Activated T-helper 2 cell treated with anti-CD3 and anti-CD28 coated beads, Interferon-gamma antibody, Interleukin-2, Interleukin-4, amounts not matched to agents 10 μg/mL and 5 μg/mL and 100 μg/mL, durations not matched to agents 14 hours and 24 hours and 36 hours (primary cell): ENCODE measurements at regions not wholly inside any gene's neighbourhood (a gene's known extent, or its start where the extent isn't known, plus 50 kb on each side); places are given as distances from the start of the nearest gene placed in this dataset.

Experiments
- DNase-seq: peaks from one replicate; pipeline ENCODE4 v3.0.0; 2021; ENCODE audit warnings: low spot score
- H3K27ac Mint-ChIP-seq: one replicate; pipeline ENCODE4 v1.8.0; 2021; ENCODE audit warnings: mixed read lengths
- H3K27me3 Mint-ChIP-seq: one replicate; pipeline ENCODE4 v1.8.0; 2021; ENCODE audit warnings: low read depth, mixed read lengths
- H3K36me3 Mint-ChIP-seq: one replicate; pipeline ENCODE4 v1.8.0; 2021; ENCODE audit warnings: low read depth, mixed read lengths
- H3K4me1 Mint-ChIP-seq: one replicate; pipeline ENCODE4 v1.8.0; 2021; ENCODE audit warnings: low read depth, mixed read lengths
- H3K4me3 Mint-ChIP-seq: one replicate; pipeline ENCODE4 v1.8.0; 2021; ENCODE audit warnings: low read depth, mild to moderate bottlenecking, moderate library complexity, mixed read lengths
- H3K9me3 Mint-ChIP-seq: one replicate; pipeline ENCODE4 v1.8.0; 2021; ENCODE audit warnings: mixed read lengths
- intact Hi-C: fragments of 100-400 bp; cut with micrococcal nuclease; formaldehyde crosslinking; loops from one replicate; pipeline ENCODE4 v1.15.1; 2023

DNA sequence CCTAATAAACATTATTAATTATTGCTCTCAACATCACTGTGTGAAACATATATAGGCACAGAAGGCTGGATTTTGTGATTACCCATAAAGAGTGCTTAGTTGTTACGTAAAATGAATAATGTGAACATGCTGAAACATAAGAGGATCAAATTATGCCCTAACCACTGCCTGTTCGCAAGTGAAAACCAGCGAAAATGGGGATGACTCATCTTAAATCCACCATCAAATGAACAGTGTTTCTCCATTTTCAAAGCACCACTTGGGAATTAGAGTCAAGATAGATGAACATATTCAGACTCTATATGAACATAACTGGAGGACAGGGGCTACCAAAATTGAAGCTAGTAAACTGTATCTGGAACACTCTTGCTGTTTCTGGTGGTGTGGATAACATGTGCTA is 386.2 kb downstream of the HHIPL2 start:
- Mint-ChIP-seq H3K4me1 (no peaks in the 10 kb centered on the region), H3K36me3 (no peaks in the 10 kb centered on the region), H3K4me3 (no peak overlapping the region), H3K27ac (no peak overlapping the region), H3K9me3 (no peaks in the 10 kb centered on the region), H3K27me3 (no peaks in the 10 kb centered on the region)
- intact Hi-C loops = no loop called here
- DNase-seq = no peak

DNA sequence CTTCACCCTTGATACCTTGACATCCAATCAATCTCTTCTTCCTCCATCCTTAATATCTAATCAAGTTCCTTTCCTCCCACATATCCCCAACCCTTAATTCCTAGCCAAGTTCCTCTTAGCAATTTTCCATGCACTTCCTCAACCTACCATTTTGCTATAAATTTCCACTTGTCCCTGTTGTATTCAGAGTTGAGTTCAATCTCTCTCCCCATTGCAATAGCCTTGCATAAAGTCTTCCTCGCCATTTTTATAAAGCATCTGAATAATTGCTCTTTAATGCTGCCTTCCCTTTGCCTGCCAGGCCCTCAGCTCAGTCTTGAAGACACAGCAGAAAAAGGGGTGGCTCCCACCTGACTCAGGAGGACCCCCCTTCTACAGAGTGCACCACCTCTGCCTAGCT is 390.3 kb downstream of the HHIPL2 start:
- Mint-ChIP-seq H3K9me3 (no peaks in the 10 kb centered on the region), H3K27me3 (no peaks in the 10 kb centered on the region), H3K27ac (no peak overlapping the region), H3K36me3 (no peaks in the 10 kb centered on the region), H3K4me1 (no peaks in the 10 kb centered on the region), H3K4me3 (no peak overlapping the region)
- no peak for DNase-seq
- intact Hi-C loops = no loop called here

DNA sequence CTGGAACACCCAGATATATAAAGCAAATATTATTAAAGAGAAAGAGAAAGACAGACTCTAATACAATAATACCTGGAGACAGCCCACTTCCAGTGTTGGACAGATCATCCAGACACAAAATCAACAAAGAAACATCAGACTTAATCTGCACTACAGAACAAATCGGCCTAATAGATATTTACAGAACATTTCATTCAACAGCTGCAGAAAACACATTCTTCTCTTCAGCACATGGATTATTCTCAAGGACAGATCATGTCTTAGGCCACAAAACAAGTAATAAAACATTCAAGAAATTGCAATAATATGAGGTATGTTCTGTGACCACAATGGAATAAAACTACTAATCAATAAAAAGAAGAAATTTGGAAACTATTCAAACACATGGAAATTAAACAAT is 398.3 kb upstream of the DUSP10 start:
- peaks cover 5% of the 10 kb centered on the region for H3K9me3 Mint-ChIP-seq

DNA sequence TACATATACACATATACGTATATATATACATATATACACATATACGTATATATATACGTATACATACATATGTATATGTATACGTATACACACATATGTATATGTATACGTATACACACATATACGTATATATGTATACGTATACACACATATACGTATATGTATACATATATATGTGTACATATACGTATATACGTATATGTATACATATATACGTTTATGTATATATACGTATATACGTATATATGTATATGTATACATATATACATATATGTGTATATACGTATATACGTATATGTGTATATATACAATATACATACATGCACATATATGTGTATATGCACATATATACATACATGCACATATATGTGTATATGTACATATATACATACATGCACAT is 396.2 kb upstream of the DUSP10 start:
- H3K9me3 Mint-ChIP-seq = peaks cover 5% of the 10 kb centered on the region
- H3K27me3 Mint-ChIP-seq = no peaks in the 10 kb centered on the region
- intact Hi-C loops = no loop called here
- DNase-seq = no peak
- no peak overlapping the region for H3K4me3 Mint-ChIP-seq
- no peaks in the 10 kb centered on the region for H3K4me1 Mint-ChIP-seq
- H3K36me3 Mint-ChIP-seq = no peaks in the 10 kb centered on the region
- no peak overlapping the region for H3K27ac Mint-ChIP-seq

More for the DNA sequence above, 398.3 kb upstream of the DUSP10 start:
- Mint-ChIP-seq H3K27me3 (no peaks in the 10 kb centered on the region), H3K27ac (no peak overlapping the region), H3K4me3 (no peak overlapping the region), H3K4me1 (no peaks in the 10 kb centered on the region), H3K36me3 (no peaks in the 10 kb centered on the region)
- intact Hi-C loops = no loop called here
- DNase-seq = no peak

DNA sequence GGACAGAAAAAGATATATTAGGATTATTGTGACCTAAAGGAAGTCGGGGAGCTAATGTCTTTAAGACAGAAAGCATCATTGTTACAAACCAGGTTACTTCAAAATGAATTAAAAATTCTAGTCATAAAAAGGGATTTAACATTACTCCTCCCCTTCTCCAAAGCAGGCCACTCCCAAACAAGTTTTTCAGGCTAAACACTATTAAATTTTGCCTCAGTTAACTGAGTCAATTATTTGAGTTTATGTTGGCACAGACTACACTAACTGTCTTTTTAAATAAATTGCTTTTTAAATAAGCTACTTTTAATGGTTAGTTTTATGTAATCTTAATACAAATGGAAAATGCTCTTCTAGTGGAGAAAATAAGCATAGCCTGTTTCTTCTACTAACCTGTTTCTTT is 395.0 kb upstream of the DUSP10 start:
- Mint-ChIP-seq H3K27ac (no peak overlapping the region), H3K27me3 (no peaks in the 10 kb centered on the region), H3K4me1 (no peaks in the 10 kb centered on the region), H3K4me3 (no peak overlapping the region), H3K9me3 (peaks cover 5% of the 10 kb centered on the region), H3K36me3 (no peaks in the 10 kb centered on the region)
- intact Hi-C loops = no loop called here
- DNase-seq = no peak

DNA sequence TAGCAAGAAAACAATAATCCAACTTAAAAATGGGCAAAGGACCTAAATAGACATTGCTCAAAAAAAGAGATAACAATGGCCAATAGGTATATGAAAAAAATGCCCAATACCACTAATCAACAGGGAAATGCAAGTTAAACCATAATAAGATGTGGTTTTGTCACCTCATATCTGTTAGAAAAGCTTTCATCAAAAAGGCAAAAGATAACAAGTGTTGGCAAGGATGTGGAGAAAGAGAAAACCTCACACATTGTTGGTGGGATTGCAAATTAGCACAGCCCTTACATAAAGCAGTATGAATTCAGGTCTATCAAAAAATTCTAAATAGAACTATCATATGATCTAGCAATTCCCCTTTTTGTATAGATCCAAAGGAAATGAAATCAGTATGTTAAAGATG is 387.2 kb upstream of the DUSP10 start:
- DNase-seq = no peak
- Mint-ChIP-seq H3K27me3 (no peaks in the 10 kb centered on the region), H3K4me1 (no peaks in the 10 kb centered on the region), H3K9me3 (no peaks in the 10 kb centered on the region), H3K4me3 (no peak overlapping the region), H3K27ac (no peak overlapping the region), H3K36me3 (no peaks in the 10 kb centered on the region)
- intact Hi-C loops = no loop called here

DNA sequence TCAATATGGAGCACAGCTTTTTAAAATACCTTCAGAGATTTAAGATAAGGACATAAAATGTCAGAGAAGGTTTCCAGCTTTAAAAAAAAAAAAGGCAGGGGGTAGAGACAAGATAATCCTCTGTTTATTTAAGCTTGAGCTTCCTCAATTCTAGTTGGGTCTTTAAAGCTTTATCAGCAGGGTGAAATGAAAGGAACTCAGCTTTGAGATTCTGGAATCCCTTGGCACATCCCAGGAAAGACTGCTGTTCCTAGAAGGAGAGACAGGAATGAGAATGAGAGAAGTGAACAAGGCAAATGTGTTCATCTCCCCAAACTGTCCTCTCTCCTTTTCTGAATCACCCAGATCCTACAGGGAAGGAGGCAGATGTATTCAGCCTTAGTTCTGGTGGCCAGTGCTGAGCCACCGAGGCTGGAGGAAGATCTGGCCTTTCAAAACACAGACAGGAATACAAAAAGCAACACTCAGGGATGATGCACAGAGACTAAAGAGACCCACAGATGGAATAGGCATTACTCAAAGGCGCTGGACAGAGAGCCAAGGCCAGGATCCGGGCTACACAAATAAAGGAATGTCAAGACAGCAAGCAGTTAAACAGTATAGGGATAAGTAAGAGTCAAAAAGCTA is 385.8 kb upstream of the DUSP10 start:
- Mint-ChIP-seq H3K36me3 (no peaks in the 10 kb centered on the region), H3K27me3 (no peaks in the 10 kb centered on the region), H3K27ac (no peak overlapping the region), H3K4me1 (no peaks in the 10 kb centered on the region), H3K4me3 (no peak overlapping the region), H3K9me3 (no peaks in the 10 kb centered on the region)
- no peak for DNase-seq
- intact Hi-C loops = no loop called here

DNA sequence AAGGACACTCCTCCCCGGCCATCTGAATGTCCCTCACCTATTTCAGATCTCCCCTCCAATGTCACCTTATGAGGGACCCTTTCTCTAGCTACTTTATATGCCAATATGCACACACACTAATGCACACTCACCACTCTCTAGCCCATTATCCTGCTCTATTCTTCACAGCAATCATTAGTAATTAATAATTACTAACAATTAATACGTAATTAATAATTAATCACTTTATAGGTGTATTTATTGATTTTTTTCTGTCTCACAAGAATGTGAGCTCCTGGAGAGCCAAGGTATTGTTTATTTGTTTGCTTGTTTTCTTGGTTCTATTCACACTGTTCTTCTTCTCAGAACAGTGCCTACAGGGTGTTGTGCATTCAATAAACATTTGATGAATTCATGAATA is 385.2 kb upstream of the DUSP10 start:
- Mint-ChIP-seq H3K9me3 (no peaks in the 10 kb centered on the region), H3K4me3 (no peak overlapping the region), H3K27me3 (no peaks in the 10 kb centered on the region), H3K36me3 (no peaks in the 10 kb centered on the region), H3K27ac (no peak overlapping the region), H3K4me1 (no peaks in the 10 kb centered on the region)
- intact Hi-C loops = no loop called here
- DNase-seq = no peak

DNA sequence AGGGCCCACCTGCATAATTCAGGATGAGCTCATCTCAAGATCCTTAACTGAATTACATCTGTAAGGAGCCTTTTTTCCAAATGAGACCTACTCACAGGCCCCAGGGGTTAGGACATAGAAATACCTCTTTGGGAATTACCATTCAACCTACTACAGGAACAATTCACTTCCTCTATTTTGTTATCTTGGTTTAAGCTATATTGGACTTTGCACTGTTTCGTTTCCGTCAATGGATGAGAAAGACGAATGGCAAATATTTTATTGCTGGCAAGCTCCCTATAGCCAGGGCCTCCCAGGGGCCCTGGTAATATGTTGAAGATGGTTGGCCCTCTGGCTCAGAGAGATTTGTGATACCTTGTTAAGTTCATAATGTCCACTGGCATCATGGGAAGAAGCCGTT is 384.2 kb upstream of the DUSP10 start:
- no peak for DNase-seq
- Mint-ChIP-seq H3K27ac (no peak overlapping the region), H3K27me3 (no peaks in the 10 kb centered on the region), H3K4me1 (no peaks in the 10 kb centered on the region), H3K9me3 (no peaks in the 10 kb centered on the region), H3K4me3 (no peak overlapping the region), H3K36me3 (no peaks in the 10 kb centered on the region)
- intact Hi-C loops = no loop called here

DNA sequence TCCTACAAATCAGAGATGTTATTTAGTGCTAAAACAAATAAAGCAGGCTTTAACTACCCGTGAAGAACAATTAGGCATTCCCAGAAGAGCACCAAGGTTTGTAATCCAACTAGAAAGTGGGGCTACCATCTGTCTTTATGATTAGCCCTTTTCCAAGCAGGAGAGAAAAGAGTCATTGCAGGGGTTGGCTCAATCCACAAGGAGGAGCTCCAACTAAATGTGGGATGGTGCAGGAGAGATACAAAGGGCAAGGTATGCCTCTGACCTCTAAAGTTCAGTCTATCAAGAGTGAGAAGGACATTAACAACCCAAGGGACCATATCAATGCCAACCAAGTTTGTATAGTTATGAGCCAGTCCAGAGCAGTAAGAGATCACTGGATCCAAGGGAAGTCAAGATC is 382.7 kb upstream of the DUSP10 start:
- no peak for DNase-seq
- Mint-ChIP-seq H3K36me3 (no peaks in the 10 kb centered on the region), H3K4me3 (no peak overlapping the region), H3K27me3 (no peaks in the 10 kb centered on the region), H3K9me3 (no peaks in the 10 kb centered on the region), H3K27ac (no peak overlapping the region), H3K4me1 (no peaks in the 10 kb centered on the region)
- intact Hi-C loops = no loop called here

DNA sequence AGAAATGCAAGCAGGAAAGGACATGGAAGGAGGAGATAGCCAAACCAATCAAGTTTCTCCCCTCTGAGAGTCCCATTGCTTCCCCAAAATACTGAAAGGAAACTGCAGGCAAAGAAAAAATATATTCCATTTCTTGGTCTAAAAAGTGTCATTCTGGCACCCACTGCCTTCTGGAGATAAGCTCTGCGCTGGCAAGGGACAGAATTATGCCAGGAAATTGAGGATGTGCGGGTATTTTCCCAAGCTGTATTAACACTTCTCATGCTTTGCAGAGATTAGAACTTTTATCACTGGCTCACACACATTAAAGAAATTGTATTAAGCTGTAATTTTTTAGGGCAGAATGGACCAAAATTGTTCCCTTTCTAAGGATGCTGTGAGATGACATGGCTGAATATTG is 381.2 kb upstream of the DUSP10 start:
- H3K27ac Mint-ChIP-seq = no peak overlapping the region
- no peaks in the 10 kb centered on the region for H3K9me3 Mint-ChIP-seq
- no peak overlapping the region for H3K4me3 Mint-ChIP-seq
- intact Hi-C loops = no loop called here
- no peaks in the 10 kb centered on the region for H3K4me1 Mint-ChIP-seq
- no peak for DNase-seq
- no peaks in the 10 kb centered on the region for H3K36me3 Mint-ChIP-seq
- no peaks in the 10 kb centered on the region for H3K27me3 Mint-ChIP-seq

DNA sequence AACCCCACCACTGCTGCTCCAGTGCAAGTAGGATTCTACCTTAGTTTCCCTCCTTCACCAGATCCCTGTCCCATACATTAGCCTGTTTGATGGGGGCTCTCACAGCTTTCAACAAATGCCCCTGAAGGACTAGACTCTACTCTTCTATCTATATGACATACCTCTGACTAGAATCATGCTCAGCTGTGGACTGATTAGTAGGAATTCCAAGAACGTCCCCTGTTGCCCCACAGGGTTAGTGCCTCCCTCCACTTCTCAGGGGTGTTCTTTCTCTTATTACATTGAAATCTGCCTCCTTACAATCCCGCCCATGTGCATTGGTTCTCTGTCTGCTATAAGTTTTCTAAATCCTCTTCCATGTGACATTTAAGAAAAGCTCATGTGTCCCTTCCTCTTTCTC is 375.9 kb upstream of the DUSP10 start:
- Mint-ChIP-seq H3K36me3 (no peaks in the 10 kb centered on the region), H3K4me1 (no peaks in the 10 kb centered on the region), H3K9me3 (no peaks in the 10 kb centered on the region), H3K27me3 (no peaks in the 10 kb centered on the region), H3K27ac (no peak overlapping the region), H3K4me3 (no peak overlapping the region)
- no peak for DNase-seq
- intact Hi-C loops = no loop called here

DNA sequence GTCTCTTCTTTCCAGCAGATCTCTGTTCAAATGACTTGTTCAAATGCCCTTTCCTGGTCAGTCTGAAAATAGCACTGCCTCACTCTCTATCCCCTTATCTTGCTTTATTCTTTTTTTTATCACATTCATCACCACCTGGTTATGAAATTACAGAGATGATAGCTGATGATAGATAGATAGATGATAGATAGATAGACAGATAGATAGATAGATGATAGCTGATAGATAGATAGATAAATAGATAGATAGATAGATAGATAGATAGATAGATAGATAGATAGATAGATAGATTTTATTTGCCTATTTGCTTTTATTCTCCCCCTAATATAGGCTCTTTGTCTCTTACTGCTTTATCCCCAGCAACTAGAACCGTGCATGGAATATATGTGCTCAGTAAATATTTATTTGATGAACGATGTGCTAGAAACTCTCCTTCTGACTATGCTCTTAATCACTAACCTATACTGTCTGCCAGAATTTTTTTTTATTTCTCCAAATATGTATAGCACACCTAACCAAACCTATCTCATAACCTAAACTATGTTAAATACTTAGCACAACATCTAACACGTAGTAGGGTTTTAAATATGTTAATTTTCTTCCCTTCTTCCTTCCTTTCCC is 372.8 kb upstream of the DUSP10 start:
- no peak for DNase-seq
- H3K27me3 Mint-ChIP-seq = no peaks in the 10 kb centered on the region
- no peaks in the 10 kb centered on the region for H3K4me1 Mint-ChIP-seq
- intact Hi-C loops = no loop called here
- H3K4me3 Mint-ChIP-seq = no peak overlapping the region
- H3K36me3 Mint-ChIP-seq = no peaks in the 10 kb centered on the region
- no peak overlapping the region for H3K27ac Mint-ChIP-seq
- no peaks in the 10 kb centered on the region for H3K9me3 Mint-ChIP-seq

DNA sequence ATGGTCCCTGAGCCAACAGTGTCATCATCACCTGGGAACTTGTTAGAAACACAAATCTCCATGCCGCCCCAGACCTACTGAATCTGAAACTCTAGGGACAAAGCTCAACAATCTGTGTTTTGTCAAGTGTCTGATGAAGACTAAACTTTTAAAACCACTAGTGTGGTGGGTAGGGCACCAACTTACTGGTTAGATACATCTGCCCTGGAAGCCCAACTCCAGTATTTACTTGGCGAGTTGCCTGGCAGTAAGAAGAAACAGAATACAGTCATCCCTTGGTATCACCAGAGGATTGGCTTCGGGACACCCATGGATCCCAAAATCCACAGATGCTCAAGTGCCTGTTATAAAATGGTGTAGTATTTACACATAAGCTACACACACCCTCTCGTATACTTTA is 367.9 kb upstream of the DUSP10 start:
- Mint-ChIP-seq H3K4me1 (no peaks in the 10 kb centered on the region), H3K36me3 (no peaks in the 10 kb centered on the region), H3K27ac (no peak overlapping the region), H3K9me3 (no peaks in the 10 kb centered on the region), H3K27me3 (no peaks in the 10 kb centered on the region), H3K4me3 (no peak overlapping the region)
- intact Hi-C loops = no loop called here
- DNase-seq = no peak
